Pancreas (tissue), 10 donors: ENCODE measurements at regions not wholly inside any gene's neighbourhood (a gene's known extent, or its start where the extent isn't known, plus 50 kb on each side); places are given as distances from the start of the nearest gene placed in this dataset.

Experiments used
- ATAC-seq, 4 donors: fragments of 200-7000 bp; cut with Tn5 transposase; one replicate each; pipeline versions ENCODE4 v1.8.0 to v1.9.1; 2020; ENCODE audit warnings: mild to moderate bottlenecking in 4 of 4, moderate library complexity in 4 of 4
- DNase-seq, 6 donors: peaks; one replicate each; pipeline ENCODE4 v3.0.0-alpha.2; 2020
- FAIRE-seq: peaks from 2 replicates; lab custom pipeline; 2012; peaks lifted over from hg19 to GRCh38; lab: Jason Lieb, UNC
- H3K27ac ChIP-seq, 4 donors: fragments of 200-600 bp; sonication (generic); 1 replicate in 3 of 4; 2 replicates in 1 of 4; pipeline versions ENCODE4 v1.5.0 to v1.8.0; 2020
- H3K27me3 ChIP-seq, 4 donors: fragments of 200-600 bp; one replicate each; pipeline ENCODE4 v1.8.0; 2021
- H3K36me3 ChIP-seq, 3 donors: fragments of 200-600 bp; sonication (generic) in 1 of 3; one replicate each; pipeline versions ENCODE4 v1.5.0 to v1.8.0; 2020 to 2021
- H3K4me1 ChIP-seq, 3 donors: fragments of 200-600 bp; one replicate each; pipeline ENCODE4 v1.8.0; 2021
- H3K4me3 ChIP-seq, 4 donors: fragments of 200-600 bp; sonication (generic) in 2 of 4; one replicate each; pipeline versions ENCODE4 v1.5.0 to v1.8.0; 2020 to 2021
- H3K9me3 ChIP-seq, 4 donors: fragments of 200-600 bp; one replicate each; pipeline ENCODE4 v1.8.0; 2021
- WGBS, 2 donors: extraction: QIAGEN DNeasy Blood & Tissue Kit; methylation state at CpG; one replicate each; pipeline ENCODE4 v1.1.7; 2013; 5-methylcytosine and 5-hydroxymethylcytosine counted together
- intact Hi-C, 3 donors: fragments of 100-400 bp; cut with DNase I; formaldehyde crosslinking; loops; one replicate each; pipeline versions ENCODE4 v1.11.1 to v1.14.2; 2022
- TF ChIP-seq, protein P1 (sequence below), 4 donors: fragments of 200-600 bp; sonication (generic) in 3 of 4; IDR thresholded peaks; one replicate each; pipeline versions ENCODE4 v1.5.0 to v1.8.0; 2021; ENCODE audit warnings: antibody characterized with exemption in 4 of 4
- donor health status: healthy with polysubstance abuse.
- donor health status: DM: no; HTN: no; CAD: no; lungs with moderate emphysema.
- donor health status: DM: no; HTN: no; CAD: no.
- donor health status: control.
- donor health status: control.
- donor health status: Bipolar disorder and iron deficiency.
- donor health status: DM: yes; HTN: yes; CAD: no.
- donor health status: DM: no; HTN: no; CAD: no.
- donor health status: DM: no; HTN: no; CAD: no.
- donor health status: DM: yes; HTN: yes; CAD: no.

DNA sequence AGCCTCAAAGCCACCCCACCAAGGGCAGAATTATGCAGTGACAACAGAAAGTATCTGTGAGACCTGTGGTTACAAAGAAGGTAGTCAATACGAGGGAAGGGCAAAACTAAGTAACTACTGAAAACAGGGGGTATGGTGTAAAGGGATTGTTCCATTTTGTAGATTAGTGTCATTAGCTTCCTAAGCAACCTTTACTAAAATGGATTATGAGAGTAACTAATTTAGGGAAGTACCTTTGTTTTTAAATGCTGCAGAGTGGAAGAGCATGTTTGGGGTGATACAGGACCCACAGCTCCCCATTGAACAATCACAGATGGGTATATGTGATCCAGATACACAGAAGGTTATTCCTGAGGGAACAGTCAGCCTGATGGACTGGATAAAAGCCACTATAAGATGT is 51.3 kb upstream of the TAC1 start:
- intact Hi-C loops = no loop called here
- TF ChIP-seq, protein P1, sequence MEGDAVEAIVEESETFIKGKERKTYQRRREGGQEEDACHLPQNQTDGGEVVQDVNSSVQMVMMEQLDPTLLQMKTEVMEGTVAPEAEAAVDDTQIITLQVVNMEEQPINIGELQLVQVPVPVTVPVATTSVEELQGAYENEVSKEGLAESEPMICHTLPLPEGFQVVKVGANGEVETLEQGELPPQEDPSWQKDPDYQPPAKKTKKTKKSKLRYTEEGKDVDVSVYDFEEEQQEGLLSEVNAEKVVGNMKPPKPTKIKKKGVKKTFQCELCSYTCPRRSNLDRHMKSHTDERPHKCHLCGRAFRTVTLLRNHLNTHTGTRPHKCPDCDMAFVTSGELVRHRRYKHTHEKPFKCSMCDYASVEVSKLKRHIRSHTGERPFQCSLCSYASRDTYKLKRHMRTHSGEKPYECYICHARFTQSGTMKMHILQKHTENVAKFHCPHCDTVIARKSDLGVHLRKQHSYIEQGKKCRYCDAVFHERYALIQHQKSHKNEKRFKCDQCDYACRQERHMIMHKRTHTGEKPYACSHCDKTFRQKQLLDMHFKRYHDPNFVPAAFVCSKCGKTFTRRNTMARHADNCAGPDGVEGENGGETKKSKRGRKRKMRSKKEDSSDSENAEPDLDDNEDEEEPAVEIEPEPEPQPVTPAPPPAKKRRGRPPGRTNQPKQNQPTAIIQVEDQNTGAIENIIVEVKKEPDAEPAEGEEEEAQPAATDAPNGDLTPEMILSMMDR (IDR thresholded peaks at IDR 0.05) = no peak
- no peak for FAIRE-seq

More for the DNA sequence above, 51.3 kb upstream of the TAC1 start:
- H3K27me3 ChIP-seq = no peaks in the 10 kb centered on the region
- ATAC-seq (no peak), DNase-seq (no peak)
- no peaks in the 10 kb centered on the region for H3K36me3 ChIP-seq
- no peak overlapping the region for H3K27ac ChIP-seq
- H3K9me3 ChIP-seq = no peaks in the 10 kb centered on the region
- no peaks in the 10 kb centered on the region for H3K4me1 ChIP-seq
- 39% methylated on average over 1 of the region's 1 CpG for WGBS, 2 donors
- H3K4me3 ChIP-seq = no peak overlapping the region
